MG63 (cell line): ENCODE measurements at regions not wholly inside any gene's neighbourhood (a gene's known extent, or its start where the extent isn't known, plus 50 kb on each side); places are given as distances from the start of the nearest gene placed in this dataset.
A peak's percentile ranks its signal among the peaks of the same experiment; 100 is the strongest.
"Not testable (repeated sequence)": the region's sequence is repeated elsewhere in the genome, so short reads cannot be mapped to it uniquely, and the experiment has no call there.

ENCODE experiments used
- DNase-seq: peaks from one replicate; pipeline ENCODE4 v3.0.0-alpha.2; 2020
- H3K27me3 ChIP-seq: fragments of 250-450 bp; sonication (Bioruptor Pico); 2 replicates; pipeline ENCODE4 v1.5.1; 2020; ENCODE audit warnings: mild to moderate bottlenecking, moderate library complexity
- H3K36me3 ChIP-seq: fragments of 250-450 bp; sonication (Bioruptor Pico); 2 replicates; pipeline ENCODE4 v1.5.1; 2020; ENCODE audit warnings: mild to moderate bottlenecking, moderate library complexity
- H3K4me3 ChIP-seq: fragments of 250-450 bp; sonication (Bioruptor Pico); 2 replicates; pipeline ENCODE4 v1.5.1; 2020; ENCODE audit warnings: mild to moderate bottlenecking, moderate library complexity
- H3K9me3 ChIP-seq: fragments of 250-450 bp; sonication (Bioruptor Pico); 2 replicates; pipeline ENCODE4 v1.5.1; 2020; ENCODE audit warnings: mild to moderate bottlenecking, moderate library complexity

DNA sequence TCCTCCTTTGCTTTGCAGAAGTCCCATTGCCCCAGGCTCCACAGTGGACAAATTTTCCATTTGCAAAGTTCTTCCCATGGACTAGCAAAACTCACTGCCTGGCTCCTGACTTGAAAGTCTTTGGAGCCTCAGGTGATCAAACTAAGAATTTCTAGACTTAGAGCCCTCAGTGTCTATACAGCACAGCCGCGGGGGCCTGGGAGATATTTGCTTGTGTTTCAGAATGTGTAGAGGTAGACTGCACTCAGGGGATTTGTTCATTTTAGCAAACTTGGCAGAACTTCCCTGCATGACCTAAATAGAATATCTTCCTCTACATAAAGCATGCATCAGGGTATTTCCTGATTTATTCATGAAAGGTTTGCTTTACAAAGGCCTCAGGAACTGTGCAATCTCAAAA, 384.2 kb upstream of the ZNF462 start:
- H3K9me3 ChIP-seq: no peaks in the 10 kb centered on the region
- H3K4me3 ChIP-seq: no peak overlapping the region
- DNase-seq: no peak
- no peaks in the 10 kb centered on the region for H3K27me3 ChIP-seq
- no peaks in the 10 kb centered on the region for H3K36me3 ChIP-seq

- H3K36me3 ChIP-seq: no peaks in the 10 kb centered on the region
- no peaks in the 10 kb centered on the region for H3K9me3 ChIP-seq
- H3K27me3 ChIP-seq: no peaks in the 10 kb centered on the region
- peak; percentile 51 for DNase-seq
- H3K4me3 ChIP-seq: no peak overlapping the region
Measured at GRCh38 chr9:106479679-106480078, 383.3 kb upstream of the ZNF462 start.

GRCh38 chr9:106481013-106481609, 381.9 kb upstream of the ZNF462 start:
- H3K9me3 ChIP-seq: no peaks in the 10 kb centered on the region
- no peak overlapping the region for H3K4me3 ChIP-seq
- no peak for DNase-seq
- no peaks in the 10 kb centered on the region for H3K36me3 ChIP-seq
- no peaks in the 10 kb centered on the region for H3K27me3 ChIP-seq

GRCh38 chr9:106482733-106483132, 380.2 kb upstream of the ZNF462 start:
- Histone ChIP-seq H3K36me3 (no peaks in the 10 kb centered on the region), H3K9me3 (no peaks in the 10 kb centered on the region), H3K27me3 (no peaks in the 10 kb centered on the region), H3K4me3 (no peak overlapping the region)
- peak; percentile 15 for DNase-seq

- DNase-seq: no peak
- Histone ChIP-seq H3K27me3 (no peaks in the 10 kb centered on the region), H3K36me3 (no peaks in the 10 kb centered on the region), H3K9me3 (no peaks in the 10 kb centered on the region), H3K4me3 (no peak overlapping the region)
Measured at GRCh38 chr9:106486685-106487084, 376.3 kb upstream of the ZNF462 start.

- Histone ChIP-seq H3K4me3 (no peak overlapping the region), H3K9me3 (no peaks in the 10 kb centered on the region), H3K36me3 (no peaks in the 10 kb centered on the region), H3K27me3 (no peaks in the 10 kb centered on the region)
- DNase-seq: no peak
Measured at GRCh38 chr9:106487266-106487665, 375.7 kb upstream of the ZNF462 start.

- H3K27me3 ChIP-seq, H3K9me3 ChIP-seq, DNase-seq, H3K4me3 ChIP-seq, H3K36me3 ChIP-seq: not testable (repeated sequence)
Measured at GRCh38 chr9:106492126-106492525, 370.8 kb upstream of the ZNF462 start.

DNA sequence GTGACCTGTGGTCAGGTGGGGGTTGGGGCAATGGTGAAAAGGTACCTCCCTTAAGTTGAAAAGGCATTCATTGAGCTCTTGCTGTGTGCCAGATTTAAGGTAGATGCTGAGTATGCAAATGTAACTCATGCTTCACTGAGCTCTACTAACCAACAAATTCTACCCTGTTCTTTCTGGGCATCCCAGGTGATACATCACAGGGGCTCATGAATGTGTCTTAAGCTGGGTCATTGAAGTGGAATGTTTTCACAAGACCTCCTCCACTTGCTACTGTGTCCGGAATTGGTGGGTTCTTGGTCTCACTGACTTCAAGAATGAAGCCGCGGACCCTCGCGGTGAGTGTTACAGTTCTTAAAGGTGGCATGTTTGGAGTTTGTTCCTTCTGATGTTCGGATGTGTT, 362.8 kb upstream of the ZNF462 start:
- Histone ChIP-seq H3K4me3 (no peak overlapping the region), H3K27me3 (no peaks in the 10 kb centered on the region), H3K9me3 (no peaks in the 10 kb centered on the region), H3K36me3 (no peaks in the 10 kb centered on the region)
- no peak for DNase-seq

DNA sequence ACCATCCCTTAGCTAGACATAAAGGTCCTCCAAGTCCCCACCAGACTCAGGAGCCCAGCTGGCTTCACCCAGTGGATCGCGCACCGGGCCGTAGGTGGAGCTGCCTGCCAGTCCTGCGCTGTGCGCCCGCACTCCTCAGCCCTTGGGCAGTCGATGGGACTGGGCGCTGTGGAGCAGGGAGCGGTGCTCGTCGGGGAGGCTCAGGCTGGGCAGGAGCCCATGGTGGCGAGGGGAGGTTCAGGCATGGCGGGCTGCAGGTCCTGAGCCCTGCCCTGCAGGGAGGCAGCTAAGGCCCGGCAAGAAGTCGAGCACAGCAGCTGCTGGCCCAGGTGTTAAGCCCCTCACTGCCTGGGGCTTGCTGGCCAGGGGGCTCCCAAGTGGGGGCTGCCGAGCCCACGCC, 361.8 kb upstream of the ZNF462 start:
- not testable (repeated sequence) for DNase-seq, H3K36me3 ChIP-seq, H3K9me3 ChIP-seq, H3K4me3 ChIP-seq, H3K27me3 ChIP-seq

- no peaks in the 10 kb centered on the region for H3K9me3 ChIP-seq
- no peaks in the 10 kb centered on the region for H3K36me3 ChIP-seq
- H3K4me3 ChIP-seq: no peak overlapping the region
- H3K27me3 ChIP-seq: no peaks in the 10 kb centered on the region
- no peak for DNase-seq
Measured at GRCh38 chr9:106502930-106503329, 360.0 kb upstream of the ZNF462 start.

DNA sequence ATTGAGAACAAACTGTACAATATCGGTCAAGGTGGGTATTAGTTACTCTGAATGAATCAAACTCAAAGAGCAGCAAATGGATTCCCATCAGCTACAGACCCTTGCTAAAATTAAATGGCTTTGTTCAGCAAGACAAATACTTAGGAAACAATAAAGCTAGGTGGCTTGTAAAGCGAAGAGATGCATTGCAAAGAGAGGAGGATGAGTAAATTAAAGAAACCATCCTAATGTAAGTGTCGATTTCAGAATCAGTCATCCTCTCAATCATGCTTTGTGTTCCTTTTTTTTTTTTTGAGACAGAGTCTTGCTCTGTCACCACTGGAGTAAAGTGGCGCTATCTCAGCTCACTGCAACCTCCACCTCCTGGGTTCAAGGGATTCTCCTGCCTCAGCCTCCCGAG, 359.2 kb upstream of the ZNF462 start:
- no peak for DNase-seq
- Histone ChIP-seq H3K27me3 (no peaks in the 10 kb centered on the region), H3K36me3 (no peaks in the 10 kb centered on the region), H3K9me3 (no peaks in the 10 kb centered on the region), H3K4me3 (no peak overlapping the region)

DNA sequence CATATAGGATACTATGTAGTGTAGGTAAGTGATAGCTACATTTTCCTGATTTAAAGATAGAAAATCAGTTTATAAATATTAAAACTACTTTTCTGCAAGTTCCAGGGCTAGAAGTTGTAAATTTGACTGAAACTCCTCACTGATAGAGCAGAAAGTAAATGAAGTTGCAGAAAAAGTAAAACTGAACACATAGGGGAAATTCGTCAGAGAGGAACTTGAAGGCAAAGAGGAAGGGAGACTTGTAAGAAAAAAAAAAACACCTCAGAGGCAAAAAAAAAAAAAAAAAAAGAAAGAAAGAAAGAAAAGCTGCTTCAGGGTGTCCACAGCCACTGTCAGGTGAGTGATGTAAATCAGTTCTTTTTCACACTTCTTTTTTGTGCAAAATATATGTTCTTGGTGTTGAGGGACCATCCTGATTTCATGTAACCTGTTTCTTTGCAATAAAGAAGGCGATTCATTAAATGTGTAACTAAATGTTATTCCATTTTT, 336.2 kb upstream of the ZNF462 start:
- H3K4me3 ChIP-seq: no peak overlapping the region
- no peaks in the 10 kb centered on the region for H3K27me3 ChIP-seq
- H3K36me3 ChIP-seq: no peaks in the 10 kb centered on the region
- no peak for DNase-seq
- no peaks in the 10 kb centered on the region for H3K9me3 ChIP-seq

DNA sequence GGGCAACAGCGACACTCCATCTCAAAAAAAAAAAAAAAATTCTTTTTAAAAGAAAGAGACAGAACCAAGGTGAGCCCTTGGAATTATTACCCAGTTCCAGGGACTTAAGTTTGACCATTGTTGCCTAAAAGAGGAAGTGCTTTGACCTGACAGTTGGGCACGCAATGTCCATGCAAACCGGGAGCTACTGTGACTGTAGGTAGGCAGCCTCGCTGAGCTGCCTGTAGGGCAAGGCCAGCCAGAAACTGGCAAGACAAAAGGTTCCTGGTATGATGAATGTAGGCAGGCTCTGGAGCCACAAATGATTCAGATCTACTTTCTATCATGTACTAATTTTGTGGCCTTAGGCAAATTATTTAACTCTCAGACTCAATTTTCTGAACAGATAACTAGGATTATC, 334.8 kb upstream of the ZNF462 start:
- no peak for DNase-seq
- H3K27me3 ChIP-seq: no peaks in the 10 kb centered on the region
- no peaks in the 10 kb centered on the region for H3K36me3 ChIP-seq

GRCh38 chr9:106529616-106530015, 333.4 kb upstream of the ZNF462 start:
- H3K27me3 ChIP-seq: no peaks in the 10 kb centered on the region
- H3K4me3 ChIP-seq: no peak overlapping the region
- no peak for DNase-seq
- H3K36me3 ChIP-seq: no peaks in the 10 kb centered on the region
- no peaks in the 10 kb centered on the region for H3K9me3 ChIP-seq

More for the DNA sequence above, 334.8 kb upstream of the ZNF462 start:
- no peak overlapping the region for H3K4me3 ChIP-seq
- no peaks in the 10 kb centered on the region for H3K9me3 ChIP-seq

- H3K9me3 ChIP-seq: no peaks in the 10 kb centered on the region
- no peaks in the 10 kb centered on the region for H3K27me3 ChIP-seq
- H3K4me3 ChIP-seq: no peak overlapping the region
- no peak for DNase-seq
- no peaks in the 10 kb centered on the region for H3K36me3 ChIP-seq
Measured at GRCh38 chr9:106531491-106531890, 331.5 kb upstream of the ZNF462 start.

DNA sequence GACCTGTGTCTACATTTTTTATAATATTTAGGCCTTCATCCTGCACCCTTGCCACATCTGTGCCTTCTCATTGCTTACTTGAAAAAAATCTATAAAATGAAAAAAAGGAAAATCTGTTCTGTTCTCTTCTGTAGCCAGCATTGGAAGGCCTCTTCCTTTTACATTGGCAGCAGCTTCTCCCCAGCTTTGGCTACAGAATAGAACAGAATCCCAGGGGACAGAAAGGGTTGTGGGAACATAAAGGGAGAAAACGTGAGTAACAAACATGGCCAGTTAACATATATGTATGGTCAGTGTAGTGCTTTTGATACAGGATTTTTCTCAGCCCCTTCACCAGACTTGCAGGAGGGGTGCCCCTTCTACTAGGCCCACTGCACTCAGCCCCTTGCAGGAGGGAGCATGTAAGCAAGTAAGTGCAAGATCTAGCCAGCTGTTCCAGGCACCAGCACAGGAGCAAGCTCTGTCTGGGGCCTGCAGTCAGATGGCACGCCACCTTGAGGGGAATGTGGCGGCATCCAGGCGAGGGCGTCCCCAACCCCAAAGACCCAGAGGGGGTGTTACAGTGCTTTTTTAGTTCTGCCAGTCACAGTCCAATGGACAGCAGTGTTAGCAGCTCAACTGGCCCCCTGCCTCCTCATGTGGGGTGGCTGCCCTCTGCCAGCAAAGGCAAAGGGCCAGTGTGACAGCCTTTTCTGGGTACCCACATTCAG, 330.5 kb upstream of the ZNF462 start:
- no peaks in the 10 kb centered on the region for H3K36me3 ChIP-seq
- no peak for DNase-seq
- no peaks in the 10 kb centered on the region for H3K27me3 ChIP-seq
- no peak overlapping the region for H3K4me3 ChIP-seq
- H3K9me3 ChIP-seq: no peaks in the 10 kb centered on the region

DNA sequence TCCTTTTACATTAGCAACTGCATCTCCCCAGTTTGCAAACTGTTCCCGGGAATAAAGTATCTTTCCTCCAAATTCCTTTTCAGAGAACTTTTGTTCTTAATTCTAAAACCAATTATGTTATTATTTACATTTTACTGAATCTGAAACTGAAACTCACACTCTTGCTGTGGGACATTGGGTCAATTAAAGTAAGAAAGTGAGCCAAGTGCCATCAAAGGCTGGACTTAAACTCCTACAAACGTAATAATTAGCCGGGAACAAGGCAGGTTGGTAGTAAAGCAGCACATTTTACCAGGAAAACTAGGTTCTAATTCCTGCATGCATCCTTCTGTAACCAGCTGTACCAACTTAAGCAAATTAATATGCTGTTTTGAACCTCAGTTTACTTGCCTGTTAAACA, 328.2 kb upstream of the ZNF462 start:
- DNase-seq: no peak
- Histone ChIP-seq H3K36me3 (no peaks in the 10 kb centered on the region), H3K9me3 (no peaks in the 10 kb centered on the region), H3K27me3 (no peaks in the 10 kb centered on the region), H3K4me3 (no peak overlapping the region)

DNA sequence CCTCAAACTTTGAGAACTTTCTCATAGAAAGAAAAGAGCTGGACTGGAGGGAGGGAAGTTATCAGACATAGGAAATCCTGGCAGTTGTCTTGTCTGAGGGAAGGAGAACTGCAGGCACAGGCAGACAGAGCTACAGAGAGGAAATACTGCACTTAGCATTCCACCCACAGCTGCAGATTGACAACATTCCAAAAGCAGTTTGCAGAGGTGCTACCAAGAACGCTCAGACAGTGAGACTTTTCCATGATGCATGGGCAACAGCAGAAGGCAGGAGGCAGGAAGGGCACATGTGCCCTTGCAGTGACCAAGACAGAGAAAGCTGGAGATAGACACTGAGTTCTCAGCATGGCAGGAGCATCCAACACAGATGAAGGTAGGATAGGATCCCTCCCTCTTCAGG, 327.5 kb upstream of the ZNF462 start:
- H3K4me3 ChIP-seq: no peak overlapping the region
- no peaks in the 10 kb centered on the region for H3K9me3 ChIP-seq
- no peak for DNase-seq
- H3K27me3 ChIP-seq: no peaks in the 10 kb centered on the region
- H3K36me3 ChIP-seq: no peaks in the 10 kb centered on the region
